ENCODE measurements at regions not wholly inside any gene's neighbourhood (a gene's known extent, or its start where the extent isn't known, plus 50 kb on each side); places are given as distances from the start of the nearest gene placed in this dataset.

GRCh38 chr5:91283899-91284298, 99.2 kb downstream of the ARRDC3 start:
- DNase-seq (ENCODE audit: low read depth in 2 of 2), result no peak

- no peak for DNase-seq (ENCODE audit: low read depth in 2 of 2)
Measured at GRCh38 chr5:91283326-91283725, 99.8 kb downstream of the ARRDC3 start.

- no peak for DNase-seq (ENCODE audit: low read depth in 2 of 2)
Measured at GRCh38 chr5:91282210-91282609, 100.9 kb downstream of the ARRDC3 start.

- no peak for DNase-seq (ENCODE audit: low read depth in 2 of 2)
Measured at GRCh38 chr5:91281401-91281800, 101.7 kb downstream of the ARRDC3 start.

GRCh38 chr5:91280362-91281269, 102.5 kb downstream of the ARRDC3 start:
- DNase-seq (ENCODE audit: low read depth in 2 of 2), result peak; percentile 89 to 91

- no peak for DNase-seq (ENCODE audit: low read depth in 2 of 2)
Measured at GRCh38 chr5:91277840-91278239, 105.3 kb downstream of the ARRDC3 start.

- no peak for DNase-seq (ENCODE audit: low read depth in 2 of 2)
Measured at GRCh38 chr5:91277093-91277626, 106.0 kb downstream of the ARRDC3 start.

- DNase-seq (ENCODE audit: low read depth in 2 of 2), result no peak
Measured at GRCh38 chr5:91272858-91273257, 110.3 kb downstream of the ARRDC3 start.

- DNase-seq (ENCODE audit: low read depth in 2 of 2), result no peak
Measured at GRCh38 chr5:91271999-91272398, 111.1 kb downstream of the ARRDC3 start.

GRCh38 chr5:91269198-91269597, 113.9 kb downstream of the ARRDC3 start:
- no peak for DNase-seq (ENCODE audit: low read depth in 2 of 2)

GRCh38 chr5:91266184-91266705, 116.9 kb downstream of the ARRDC3 start:
- DNase-seq (ENCODE audit: low read depth in 2 of 2), result no peak

GRCh38 chr5:91264311-91265051, 118.6 kb downstream of the ARRDC3 start:
- no peak for DNase-seq (ENCODE audit: low read depth in 2 of 2)

- no peak for DNase-seq (ENCODE audit: low read depth in 2 of 2)
Measured at GRCh38 chr5:91263898-91264297, 119.2 kb downstream of the ARRDC3 start.

- no peak for DNase-seq (ENCODE audit: low read depth in 2 of 2)
Measured at GRCh38 chr5:91257301-91257700, 125.8 kb downstream of the ARRDC3 start.

GRCh38 chr5:91256142-91256524, 127.0 kb downstream of the ARRDC3 start:
- no peak for DNase-seq (ENCODE audit: low read depth in 2 of 2)

- DNase-seq (ENCODE audit: low read depth in 2 of 2), result no peak
Measured at GRCh38 chr5:91255396-91256141, 127.5 kb downstream of the ARRDC3 start.

GRCh38 chr5:91252916-91253315, 130.2 kb downstream of the ARRDC3 start:
- DNase-seq (ENCODE audit: low read depth in 2 of 2), result no peak

GRCh38 chr5:91245871-91246270, 137.2 kb downstream of the ARRDC3 start:
- DNase-seq (ENCODE audit: low read depth in 2 of 2), result no peak

- no peak for DNase-seq (ENCODE audit: low read depth in 2 of 2)
Measured at GRCh38 chr5:91245074-91245452, 138.1 kb downstream of the ARRDC3 start.

- no peak for DNase-seq (ENCODE audit: low read depth in 2 of 2)
Measured at GRCh38 chr5:91244380-91245073, 138.6 kb downstream of the ARRDC3 start.

- no peak for DNase-seq (ENCODE audit: low read depth in 2 of 2)
Measured at GRCh38 chr5:91243852-91244251, 139.3 kb downstream of the ARRDC3 start.

All from stimulated activated CD4-positive, alpha-beta T cell treated with anti-CD3 and anti-CD28 coated beads, Interleukin-1b, Interleukin-23, amount 100 ng/mL, for 4 hours (primary cell).